Lung (tissue), 11 donors: ENCODE measurements at regions not wholly inside any gene's neighbourhood (a gene's known extent, or its start where the extent isn't known, plus 50 kb on each side); places are given as distances from the start of the nearest gene placed in this dataset.

Source experiments
- ATAC-seq: fragments of 200-7000 bp; cut with Tn5 transposase; one replicate; pipeline ENCODE4 v1.9.1; 2020; ENCODE audit warnings: moderate number of reproducible peaks; ENCODE audit not compliant: insufficient read depth, low FRiP score
- DNase-seq, 3 donors: peaks; one replicate each; pipeline ENCODE4 v3.0.0-alpha.2; 2013 to 2017
- H3K27ac ChIP-seq, 2 donors: one replicate each; pipeline ENCODE4 v1.5.1; 2013; ENCODE audit warnings: mild to moderate bottlenecking in 2 of 2, moderate library complexity in 2 of 2, control low read depth in 1 of 2, inconsistent platforms in 1 of 2, low read depth in 1 of 2, low read length in 1 of 2
- H3K27me3 ChIP-seq, 3 donors: one replicate each; pipeline ENCODE4 v1.5.1; 2013; ENCODE audit warnings: low read length in 2 of 3; ENCODE audit not compliant: control insufficient read depth in 3 of 3, insufficient read depth in 3 of 3
- H3K36me3 ChIP-seq, 4 donors: one replicate each; pipeline ENCODE4 v1.5.1; 2013; ENCODE audit warnings: low read length in 4 of 4, mild to moderate bottlenecking in 1 of 4, moderate library complexity in 1 of 4; ENCODE audit not compliant: control insufficient read depth in 4 of 4, insufficient read depth in 4 of 4
- H3K4me1 ChIP-seq, 5 donors: one replicate each; pipeline ENCODE4 v1.5.1; 2013; ENCODE audit warnings: low read length in 5 of 5, mild to moderate bottlenecking in 2 of 5, moderate library complexity in 1 of 5; ENCODE audit not compliant: control insufficient read depth in 5 of 5, insufficient read depth in 5 of 5
- H3K4me3 ChIP-seq: one replicate; pipeline ENCODE4 v1.5.1; 2013; ENCODE audit warnings: mild to moderate bottlenecking, control low read depth, moderate library complexity
- H3K9ac ChIP-seq, 2 donors: one replicate each; pipeline ENCODE4 v1.5.1; 2013; ENCODE audit warnings: low read length in 2 of 2, control low read depth in 1 of 2; ENCODE audit not compliant: insufficient read depth in 1 of 2
- H3K9me3 ChIP-seq, 4 donors: one replicate each; pipeline ENCODE4 v1.5.1; 2013; ENCODE audit warnings: low read length in 3 of 4, mild to moderate bottlenecking in 1 of 4, moderate library complexity in 1 of 4; ENCODE audit not compliant: control insufficient read depth in 4 of 4, insufficient read depth in 3 of 4
- WGBS, 2 donors: extraction: QIAGEN DNeasy Blood & Tissue Kit; methylation state at CpG; one replicate each; pipeline ENCODE4 v1.1.7; 2013; 5-methylcytosine and 5-hydroxymethylcytosine counted together
- TF ChIP-seq, protein P1 (sequence below): IDR thresholded peaks from 2 replicates; pipeline ENCODE4 v1.5.1; 2012; ENCODE audit warnings: mild to moderate bottlenecking; ENCODE audit errors: control extremely low read depth, extremely low read depth
- donor health status: control.
- donor health status: control.
- donor health status: Bipolar disorder and iron deficiency.
- donor health status: healthy.
- donor health status: DM: yes; HTN: yes; CAD: no.

DNA sequence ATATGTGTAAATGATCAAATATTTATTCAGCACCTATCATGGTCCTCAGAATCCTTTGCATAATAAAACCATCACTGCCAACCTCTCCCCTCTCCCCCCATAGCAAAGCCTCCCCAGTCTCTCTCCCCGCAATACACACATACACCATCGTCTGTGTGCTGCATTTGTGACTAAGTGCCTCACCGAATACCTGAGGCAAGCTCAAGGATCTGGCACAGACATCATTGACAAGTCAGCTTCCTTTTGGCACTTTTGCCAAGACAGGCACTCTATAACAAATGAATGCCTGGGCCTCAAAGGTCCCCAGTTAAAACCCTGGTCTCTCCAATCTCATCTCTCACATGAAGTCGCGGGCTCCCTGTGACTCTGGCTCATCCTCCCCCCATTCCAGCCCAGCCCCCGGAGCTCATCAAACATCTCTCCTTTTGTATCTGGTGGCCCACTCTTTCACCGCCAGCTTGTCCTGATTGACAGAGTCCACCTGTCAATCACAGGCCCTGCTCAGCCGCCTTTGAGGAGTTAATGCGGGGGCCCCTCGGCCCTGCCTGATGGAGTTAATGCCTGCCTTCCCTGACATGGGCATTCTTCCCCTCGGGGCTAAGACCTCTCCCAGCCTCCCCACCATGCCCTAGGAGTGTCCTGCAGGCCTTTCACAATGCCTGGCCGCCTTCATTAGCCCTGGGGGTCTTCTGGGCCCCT is 135.8 kb upstream of the ATP6AP2 start:
- 77 to 93% methylated on average over 11 to 12 of the region's 12 CpGs for WGBS, 2 donors

DNA sequence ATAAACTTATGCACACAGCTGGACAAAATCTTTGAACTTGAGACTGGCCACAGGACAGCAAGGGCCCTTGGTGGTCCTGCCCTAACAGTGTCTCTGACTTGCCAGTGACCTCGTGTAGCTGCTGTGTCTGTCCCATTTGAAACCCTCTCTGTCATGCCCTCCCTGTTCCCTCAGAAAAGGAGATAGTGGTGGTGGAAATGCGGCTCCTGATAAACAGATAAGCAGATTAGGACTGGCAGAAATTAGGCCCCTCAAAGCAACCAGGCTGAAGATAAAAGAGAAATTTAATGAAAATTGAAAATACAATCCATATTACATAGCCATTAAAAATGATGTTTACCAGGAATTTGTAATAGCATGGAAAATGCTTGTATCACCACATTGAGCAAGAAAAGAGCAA is 136.6 kb upstream of the ATP6AP2 start:
- Histone ChIP-seq H3K27ac (no peak overlapping the region), H3K4me3 (no peak overlapping the region), H3K9ac (no peak overlapping the region), H3K36me3 (no peaks in the 10 kb centered on the region), H3K9me3 (no peaks in the 10 kb centered on the region), H3K27me3 (peaks cover 0 to 13% (median 5%) of the 10 kb centered on the region in 3 donors), H3K4me1 (no peaks in the 10 kb centered on the region)
- TF ChIP-seq, protein P1, sequence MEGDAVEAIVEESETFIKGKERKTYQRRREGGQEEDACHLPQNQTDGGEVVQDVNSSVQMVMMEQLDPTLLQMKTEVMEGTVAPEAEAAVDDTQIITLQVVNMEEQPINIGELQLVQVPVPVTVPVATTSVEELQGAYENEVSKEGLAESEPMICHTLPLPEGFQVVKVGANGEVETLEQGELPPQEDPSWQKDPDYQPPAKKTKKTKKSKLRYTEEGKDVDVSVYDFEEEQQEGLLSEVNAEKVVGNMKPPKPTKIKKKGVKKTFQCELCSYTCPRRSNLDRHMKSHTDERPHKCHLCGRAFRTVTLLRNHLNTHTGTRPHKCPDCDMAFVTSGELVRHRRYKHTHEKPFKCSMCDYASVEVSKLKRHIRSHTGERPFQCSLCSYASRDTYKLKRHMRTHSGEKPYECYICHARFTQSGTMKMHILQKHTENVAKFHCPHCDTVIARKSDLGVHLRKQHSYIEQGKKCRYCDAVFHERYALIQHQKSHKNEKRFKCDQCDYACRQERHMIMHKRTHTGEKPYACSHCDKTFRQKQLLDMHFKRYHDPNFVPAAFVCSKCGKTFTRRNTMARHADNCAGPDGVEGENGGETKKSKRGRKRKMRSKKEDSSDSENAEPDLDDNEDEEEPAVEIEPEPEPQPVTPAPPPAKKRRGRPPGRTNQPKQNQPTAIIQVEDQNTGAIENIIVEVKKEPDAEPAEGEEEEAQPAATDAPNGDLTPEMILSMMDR: no peak
- WGBS, 2 donors: 71 to 86% methylated on average over 2 of the region's 2 CpGs
- ATAC-seq (no peak), DNase-seq (no peak)

More for the DNA sequence above, 135.8 kb upstream of the ATP6AP2 start:
- no peak for ATAC-seq
- Histone ChIP-seq H3K9me3 (no peaks in the 10 kb centered on the region), H3K4me3 (no peak overlapping the region), H3K36me3 (no peaks in the 10 kb centered on the region), H3K27ac (no peak overlapping the region), H3K9ac (no peak overlapping the region), H3K4me1 (peaks cover 0 to 6% (median 0%) of the 10 kb centered on the region in 5 donors), H3K27me3 (peaks cover 0 to 13% (median 4%) of the 10 kb centered on the region in 3 donors)
- peak in 1 of 3 donors; percentile 16 for DNase-seq
- TF ChIP-seq, protein P1: no peak

DNA sequence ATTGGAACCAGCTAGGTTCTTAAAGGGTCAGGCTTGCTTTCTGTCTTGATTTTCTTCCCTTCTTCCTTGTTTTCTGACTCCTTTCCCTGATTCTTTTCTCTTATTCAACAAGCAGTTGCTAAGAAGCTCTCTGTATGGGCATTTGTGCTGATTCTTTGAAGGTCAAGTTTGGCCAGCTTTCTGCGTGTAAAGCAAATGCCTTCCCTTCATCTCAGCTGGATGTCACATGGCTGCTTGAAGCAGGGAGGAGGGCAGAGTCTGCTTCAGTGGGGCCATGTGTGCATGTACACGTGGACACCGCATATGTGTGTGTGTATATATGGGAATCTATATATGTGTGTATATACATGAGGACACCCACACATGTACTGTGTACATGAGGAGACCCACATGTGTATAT is 139.9 kb upstream of the ATP6AP2 start:
- 75 to 84% methylated on average over 3 of the region's 3 CpGs for WGBS, 2 donors
- H3K27me3 ChIP-seq: peaks cover 0 to 13% (median 12%) of the 10 kb centered on the region in 3 donors

More for the DNA sequence above, 139.9 kb upstream of the ATP6AP2 start:
- ATAC-seq (no peak), DNase-seq (peak in 2 of 3 donors; percentile 30 to 34)
- no peaks in the 10 kb centered on the region for H3K9me3 ChIP-seq
- no peak overlapping the region for H3K27ac ChIP-seq
- H3K4me3 ChIP-seq: no peak overlapping the region
- H3K36me3 ChIP-seq: no peaks in the 10 kb centered on the region
- TF ChIP-seq, protein P1: no peak
- no peaks in the 10 kb centered on the region for H3K4me1 ChIP-seq
- H3K9ac ChIP-seq: no peak overlapping the region
